Lung (tissue), 11 donors: ENCODE measurements at regions not wholly inside any gene's neighbourhood (a gene's known extent, or its start where the extent isn't known, plus 50 kb on each side); places are given as distances from the start of the nearest gene placed in this dataset.

ENCODE experiments used
- ATAC-seq: fragments of 200-7000 bp; cut with Tn5 transposase; one replicate; pipeline ENCODE4 v1.9.1; 2020; ENCODE audit warnings: moderate number of reproducible peaks; ENCODE audit not compliant: insufficient read depth, low FRiP score
- DNase-seq, 3 donors: peaks; one replicate each; pipeline ENCODE4 v3.0.0-alpha.2; 2013 to 2017
- H3K27ac ChIP-seq, 2 donors: one replicate each; pipeline ENCODE4 v1.5.1; 2013; ENCODE audit warnings: mild to moderate bottlenecking in 2 of 2, moderate library complexity in 2 of 2, control low read depth in 1 of 2, inconsistent platforms in 1 of 2, low read depth in 1 of 2, low read length in 1 of 2
- H3K27me3 ChIP-seq, 3 donors: one replicate each; pipeline ENCODE4 v1.5.1; 2013; ENCODE audit warnings: low read length in 2 of 3; ENCODE audit not compliant: control insufficient read depth in 3 of 3, insufficient read depth in 3 of 3
- H3K36me3 ChIP-seq, 4 donors: one replicate each; pipeline ENCODE4 v1.5.1; 2013; ENCODE audit warnings: low read length in 4 of 4, mild to moderate bottlenecking in 1 of 4, moderate library complexity in 1 of 4; ENCODE audit not compliant: control insufficient read depth in 4 of 4, insufficient read depth in 4 of 4
- H3K4me1 ChIP-seq, 5 donors: one replicate each; pipeline ENCODE4 v1.5.1; 2013; ENCODE audit warnings: low read length in 5 of 5, mild to moderate bottlenecking in 2 of 5, moderate library complexity in 1 of 5; ENCODE audit not compliant: control insufficient read depth in 5 of 5, insufficient read depth in 5 of 5
- H3K4me3 ChIP-seq: one replicate; pipeline ENCODE4 v1.5.1; 2013; ENCODE audit warnings: mild to moderate bottlenecking, control low read depth, moderate library complexity
- H3K9ac ChIP-seq, 2 donors: one replicate each; pipeline ENCODE4 v1.5.1; 2013; ENCODE audit warnings: low read length in 2 of 2, control low read depth in 1 of 2; ENCODE audit not compliant: insufficient read depth in 1 of 2
- H3K9me3 ChIP-seq, 4 donors: one replicate each; pipeline ENCODE4 v1.5.1; 2013; ENCODE audit warnings: low read length in 3 of 4, mild to moderate bottlenecking in 1 of 4, moderate library complexity in 1 of 4; ENCODE audit not compliant: control insufficient read depth in 4 of 4, insufficient read depth in 3 of 4
- CTCF ChIP-seq: IDR thresholded peaks from 2 replicates; pipeline ENCODE4 v1.5.1; 2012; ENCODE audit warnings: mild to moderate bottlenecking; ENCODE audit errors: control extremely low read depth, extremely low read depth
- WGBS, 2 donors: extraction: QIAGEN DNeasy Blood & Tissue Kit; methylation state at CpG; one replicate each; pipeline ENCODE4 v1.1.7; 2013; 5-methylcytosine and 5-hydroxymethylcytosine counted together
- donor health status: control.
- donor health status: control.
- donor health status: Bipolar disorder and iron deficiency.
- donor health status: healthy.
- donor health status: DM: yes; HTN: yes; CAD: no.

DNA sequence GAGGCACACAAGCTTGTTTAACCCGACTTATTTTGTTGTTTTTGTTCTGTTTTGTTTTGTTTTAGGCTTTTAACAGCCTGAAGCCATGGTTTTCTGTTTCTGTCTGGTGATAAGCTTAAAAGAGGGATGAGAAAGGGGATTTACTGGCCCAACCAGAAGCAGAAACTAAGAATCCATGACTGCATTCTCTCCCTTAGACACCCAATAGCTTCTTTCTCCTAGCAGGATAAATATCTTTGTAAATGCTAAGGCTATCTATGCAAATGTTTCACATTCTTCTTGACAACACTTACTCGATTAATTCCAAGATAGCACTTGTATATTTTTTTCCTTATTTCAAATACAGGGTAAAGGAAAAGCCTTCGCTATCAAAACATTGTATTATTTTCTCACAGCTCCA, 53.7 kb upstream of the SMAD1 start:
- Histone ChIP-seq H3K4me1 (no peaks in the 10 kb centered on the region), H3K9me3 (no peaks in the 10 kb centered on the region), H3K9ac (no peak overlapping the region), H3K27ac (no peak overlapping the region), H3K27me3 (no peaks in the 10 kb centered on the region), H3K36me3 (no peaks in the 10 kb centered on the region), H3K4me3 (no peak overlapping the region)
- ATAC-seq (no peak), DNase-seq (no peak)
- no peak for TF ChIP-seq CTCF
- WGBS, 2 donors: 65 to 66% methylated on average over 3 of the region's 3 CpGs

GRCh38 chr4:145427221-145427620, 54.4 kb upstream of the SMAD1 start:
- no peak for TF ChIP-seq CTCF
- Histone ChIP-seq H3K36me3 (no peaks in the 10 kb centered on the region), H3K9me3 (no peaks in the 10 kb centered on the region), H3K4me1 (no peaks in the 10 kb centered on the region), H3K4me3 (no peak overlapping the region), H3K9ac (no peak overlapping the region), H3K27me3 (no peaks in the 10 kb centered on the region), H3K27ac (no peak overlapping the region)
- DNase-seq: peak in 1 of 3 donors; percentile 7
- no peak for ATAC-seq
- WGBS, 2 donors: 77 to 88% methylated on average over 2 of the region's 2 CpGs

- H3K9me3 ChIP-seq: no peaks in the 10 kb centered on the region
- no peak for DNase-seq
- no peaks in the 10 kb centered on the region for H3K36me3 ChIP-seq
- ATAC-seq: no peak
- TF ChIP-seq CTCF: no peak
- H3K9ac ChIP-seq: no peak overlapping the region
- H3K27ac ChIP-seq: no peak overlapping the region
- WGBS, 2 donors: 88 to 90% methylated on average over 5 of the region's 5 CpGs
- H3K27me3 ChIP-seq: no peaks in the 10 kb centered on the region
- no peaks in the 10 kb centered on the region for H3K4me1 ChIP-seq
- no peak overlapping the region for H3K4me3 ChIP-seq
Observed at GRCh38 chr4:145423017-145423708, 58.5 kb upstream of the SMAD1 start.
